DMS79 treated with DMSO at 0.1 percent for 48 hours (cell line): ENCODE measurements at regions not wholly inside any gene's neighbourhood (a gene's known extent, or its start where the extent isn't known, plus 50 kb on each side); places are given as distances from the start of the nearest gene placed in this dataset.

Source experiments
- DNase-seq: peaks from one replicate; lab custom pipeline; 2025; lab: John Stamatoyannopoulos, UW

- DNase-seq: no peak
Measured at GRCh38 chr7:94054130-94054529, 50.0 kb upstream of the BET1 start.

GRCh38 chr7:94055963-94056362, 51.8 kb upstream of the BET1 start:
- no peak for DNase-seq

- DNase-seq: no peak
Measured at GRCh38 chr7:94056796-94057207, 52.6 kb upstream of the BET1 start.

GRCh38 chr7:94057955-94058354, 53.8 kb upstream of the BET1 start:
- DNase-seq: no peak

- DNase-seq: no peak
Measured at GRCh38 chr7:94059746-94060145, 55.6 kb upstream of the BET1 start.

GRCh38 chr7:94060752-94061151, 56.6 kb upstream of the BET1 start:
- no peak for DNase-seq

GRCh38 chr7:94061326-94061725, 57.2 kb upstream of the BET1 start:
- DNase-seq: no peak

GRCh38 chr7:94062372-94062771, 58.2 kb upstream of the BET1 start:
- DNase-seq: no peak

GRCh38 chr7:94064541-94065191, 60.5 kb upstream of the BET1 start:
- no peak for DNase-seq

- DNase-seq: no peak
Measured at GRCh38 chr7:94067047-94067446, 62.9 kb upstream of the BET1 start.

- no peak for DNase-seq
Measured at GRCh38 chr7:94067506-94067905, 63.4 kb upstream of the BET1 start.

GRCh38 chr7:94069162-94069739, 65.1 kb upstream of the BET1 start:
- DNase-seq: no peak

GRCh38 chr7:94080551-94080950, 76.4 kb upstream of the BET1 start:
- DNase-seq: no peak

- DNase-seq: no peak
Measured at GRCh38 chr7:94082126-94082525, 78.0 kb upstream of the BET1 start.

GRCh38 chr7:94087664-94088352, 83.7 kb upstream of the BET1 start:
- DNase-seq: peak; percentile 40

GRCh38 chr7:94088560-94088959, 84.4 kb upstream of the BET1 start:
- DNase-seq: no peak

- DNase-seq: no peak
Measured at GRCh38 chr7:94089806-94090205, 85.7 kb upstream of the BET1 start.

GRCh38 chr7:94092980-94093379, 88.8 kb upstream of the BET1 start:
- no peak for DNase-seq

GRCh38 chr7:94094298-94094697, 90.1 kb upstream of the BET1 start:
- DNase-seq: no peak

GRCh38 chr7:94095316-94096009, 91.3 kb upstream of the BET1 start:
- no peak for DNase-seq

- no peak for DNase-seq
Measured at GRCh38 chr7:94099679-94100078, 95.5 kb upstream of the BET1 start.

GRCh38 chr7:94100723-94101345, 96.7 kb upstream of the BET1 start:
- DNase-seq: no peak

- DNase-seq: no peak
Measured at GRCh38 chr7:94104301-94104700, 100.1 kb upstream of the BET1 start.
